SK-N-SH treated with all-trans-retinoic acid at 6 μM for 48 hours (cell line): ENCODE measurements at regions not wholly inside any gene's neighbourhood (a gene's known extent, or its start where the extent isn't known, plus 50 kb on each side); places are given as distances from the start of the nearest gene placed in this dataset.

Experiments used
- CREB5 ChIP-seq: fragments of 250-450 bp; sonication (Bioruptor Pico); IDR thresholded peaks from 2 replicates; pipeline ENCODE4 v1.5.1; 2020; ENCODE audit warnings: low read depth, mild to moderate bottlenecking, moderate library complexity
- CSRNP3 ChIP-seq: fragments of 250-450 bp; sonication (Bioruptor Pico); IDR thresholded peaks from 2 replicates; pipeline ENCODE4 v1.5.1; 2021; ENCODE audit warnings: mild to moderate bottlenecking, moderate library complexity
- RARB ChIP-seq: fragments of 250-450 bp; sonication (Bioruptor Pico); IDR thresholded peaks from 2 replicates; pipeline ENCODE4 v1.8.0; 2021; ENCODE audit warnings: mild to moderate bottlenecking, moderate library complexity
- TCF4 ChIP-seq: fragments of 250-450 bp; sonication (Bioruptor Pico); IDR thresholded peaks from 2 replicates; pipeline ENCODE4 v1.8.0; 2021; ENCODE audit warnings: mild to moderate bottlenecking, moderate library complexity, borderline replicate concordance
- ZC3H10 ChIP-seq: fragments of 250-450 bp; sonication (Bioruptor Pico); IDR thresholded peaks from 2 replicates; pipeline ENCODE4 v1.5.1; 2021; ENCODE audit warnings: mild to moderate bottlenecking, moderate library complexity
- ZFP30 ChIP-seq: fragments of 450-650 bp; formaldehyde crosslinking; IDR thresholded peaks from 2 replicates; pipeline ENCODE4 v1.5.0; 2022; ENCODE audit warnings: mild to moderate bottlenecking, moderate library complexity
- ZNF565 ChIP-seq: fragments of 450-650 bp; formaldehyde crosslinking; conservative IDR thresholded peaks from 2 replicates; pipeline ENCODE4 v1.5.0; 2020; ENCODE audit warnings: low read depth, mild to moderate bottlenecking, moderate library complexity
- ZNF8 ChIP-seq: fragments of 450-650 bp; formaldehyde crosslinking; IDR thresholded peaks from 2 replicates; pipeline ENCODE4 v1.5.0; 2020; ENCODE audit warnings: mild to moderate bottlenecking, moderate library complexity

DNA sequence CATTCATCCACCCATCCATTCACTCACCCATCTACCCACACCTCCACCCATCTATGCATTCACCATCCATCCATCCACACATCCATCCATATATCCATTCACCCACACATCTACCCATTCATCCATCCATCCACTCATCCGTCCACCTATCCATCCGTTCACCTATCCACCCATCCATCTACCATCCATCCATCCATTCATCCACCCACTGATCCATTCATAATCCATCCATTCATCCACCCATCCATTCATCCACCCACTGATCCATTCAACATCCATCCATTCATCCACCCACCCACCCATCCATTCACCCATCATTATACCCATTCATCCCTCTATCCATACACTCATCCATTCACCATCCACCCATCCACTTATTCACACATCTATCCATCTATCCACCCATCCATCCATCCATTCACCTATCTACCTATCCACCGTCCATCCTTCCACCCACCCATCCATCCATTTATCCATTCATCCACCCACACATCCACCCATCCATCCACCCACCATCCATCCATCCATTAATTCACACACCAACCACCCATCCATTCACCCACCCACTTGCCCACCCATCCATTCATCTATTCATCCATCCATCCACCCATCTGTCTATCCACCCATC, 336.5 kb upstream of the IRX4 start:
- TF ChIP-seq CREB5 (CRISPR knock-in tag) (no peak), ZFP30 (CRISPR knock-in tag) (no peak), RARB (CRISPR knock-in tag) (no peak), ZC3H10 (CRISPR knock-in tag) (no peak), CSRNP3 (CRISPR knock-in tag) (no peak), TCF4 (no peak), ZNF8 (CRISPR knock-in tag) (no peak), ZNF565 (no peak)
